Neural progenitor cell (in vitro differentiated cells): ENCODE measurements at regions not wholly inside any gene's neighbourhood (a gene's known extent, or its start where the extent isn't known, plus 50 kb on each side); places are given as distances from the start of the nearest gene placed in this dataset.
A peak's percentile ranks its signal among the peaks of the same experiment; 100 is the strongest.

ENCODE experiments used
- DNase-seq: peaks from one replicate; pipeline ENCODE4 v3.0.0-alpha.2; 2016; ENCODE audit warnings: low spot score
- H2AFZ ChIP-seq: fragments of 200-600 bp; sonication (generic); replicated peaks from 2 replicates; pipeline ENCODE4 v1.6.1; 2016; ENCODE audit warnings: antibody characterized with exemption
- H3F3A ChIP-seq: fragments of 200-600 bp; sonication (generic); 2 replicates; pipeline ENCODE4 v1.6.1; 2016; ENCODE audit warnings: antibody characterized with exemption, low read depth
- H3K27ac ChIP-seq: fragments of 200-600 bp; sonication (generic); 2 replicates; pipeline ENCODE4 v1.5.1; 2016; ENCODE audit warnings: mild to moderate bottlenecking
- H3K27me3 ChIP-seq: fragments of 200-600 bp; sonication (generic); 2 replicates; pipeline ENCODE4 v1.6.1; 2016; ENCODE audit warnings: mild to moderate bottlenecking, moderate library complexity
- H3K36me3 ChIP-seq: fragments of 200-600 bp; sonication (generic); 2 replicates; pipeline ENCODE4 v1.5.1; 2016
- H3K4me1 ChIP-seq: fragments of 200-600 bp; sonication (generic); 2 replicates; pipeline ENCODE4 v1.6.1; 2016; ENCODE audit warnings: mixed run types
- H3K4me2 ChIP-seq: fragments of 200-600 bp; sonication (generic); 2 replicates; pipeline ENCODE4 v1.6.1; 2016
- H3K4me3 ChIP-seq: fragments of 200-600 bp; sonication (generic); 2 replicates; pipeline ENCODE4 v1.5.1; 2016
- H3K79me2 ChIP-seq: fragments of 200-600 bp; sonication (generic); 2 replicates; pipeline ENCODE4 v1.6.1; 2016; ENCODE audit warnings: low read depth
- H3K9ac ChIP-seq: fragments of 200-600 bp; sonication (generic); 2 replicates; pipeline ENCODE4 v1.6.1; 2016
- H3K9me3 ChIP-seq: fragments of 200-600 bp; sonication (generic); 2 replicates; pipeline ENCODE4 v1.5.1; 2016; ENCODE audit warnings: low read depth
- H4K20me1 ChIP-seq: fragments of 200-600 bp; sonication (generic); 2 replicates; pipeline ENCODE4 v1.6.1; 2016; ENCODE audit warnings: low read depth
- H3K27ac Mint-ChIP-seq: 3 replicates; pipeline ENCODE4 v1.8.0; 2021; ENCODE audit warnings: mixed read lengths
- H3K27me3 Mint-ChIP-seq: 2 replicates; pipeline ENCODE4 v1.8.0; 2022; ENCODE audit warnings: low read depth, mild to moderate bottlenecking, inconsistent platforms, moderate library complexity, mixed read lengths; ENCODE audit not compliant: insufficient read depth
- H3K36me3 Mint-ChIP-seq: 3 replicates; pipeline ENCODE4 v1.8.0; 2021; ENCODE audit warnings: mixed read lengths
- H3K4me1 Mint-ChIP-seq: 3 replicates; pipeline ENCODE4 v1.8.0; 2021; ENCODE audit warnings: mixed read lengths
- H3K4me3 Mint-ChIP-seq: 3 replicates; pipeline ENCODE4 v1.8.0; 2021; ENCODE audit warnings: mild to moderate bottlenecking, moderate library complexity, mixed read lengths
- H3K9me3 Mint-ChIP-seq: 3 replicates; pipeline ENCODE4 v1.8.0; 2020; ENCODE audit warnings: mixed read lengths
- CTCF ChIP-seq: fragments of 200-600 bp; sonication (generic); IDR thresholded peaks from 2 replicates; pipeline ENCODE4 v1.5.1; 2017; ENCODE audit warnings: antibody characterized with exemption, mild to moderate bottlenecking
- EZH2 ChIP-seq: fragments of 200-600 bp; sonication (generic); IDR thresholded peaks from 2 replicates; pipeline ENCODE4 v1.6.1; 2017; ENCODE audit warnings: antibody characterized with exemption, mild to moderate bottlenecking, moderate library complexity
- EZH2phosphoT487 ChIP-seq: fragments of 200-600 bp; sonication (generic); IDR thresholded peaks from 2 replicates; pipeline ENCODE4 v1.6.1; 2017; ENCODE audit warnings: antibody characterized with exemption

- H3K4me1 Mint-ChIP-seq = peaks cover 22% of the 10 kb centered on the region
- Histone ChIP-seq H3K36me3 (no peaks in the 10 kb centered on the region), H3K4me2 (no peak overlapping the region), H3K9ac (no peak overlapping the region), H3K79me2 (no peaks in the 10 kb centered on the region), H3K27me3 (no peaks in the 10 kb centered on the region), H3K27ac (no peak overlapping the region), H3F3A (no peaks in the 10 kb centered on the region), H3K9me3 (no peaks in the 10 kb centered on the region), H2AFZ (no peak overlapping the region), H3K4me3 (no peak overlapping the region), H4K20me1 (no peaks in the 10 kb centered on the region), H3K4me1 (no peaks in the 10 kb centered on the region)
- no peak overlapping the region for H3K4me3 Mint-ChIP-seq
- TF ChIP-seq EZH2phosphoT487 = no peak
- TF ChIP-seq EZH2 = no peak
- TF ChIP-seq CTCF = no peak
- DNase-seq = no peak
- no peaks in the 10 kb centered on the region for H3K36me3 Mint-ChIP-seq
- H3K9me3 Mint-ChIP-seq = peaks cover 2% of the 10 kb centered on the region
- no peak overlapping the region for H3K27ac Mint-ChIP-seq
- no peaks in the 10 kb centered on the region for H3K27me3 Mint-ChIP-seq
These were observed 465.2 kb downstream of the VRK1 start for GRCh38 chr14:97262336-97262735.

- H3K4me1 ChIP-seq = no peaks in the 10 kb centered on the region
- no peaks in the 10 kb centered on the region for H3K36me3 Mint-ChIP-seq
- no peak overlapping the region for H3K27ac ChIP-seq
- H3K4me3 ChIP-seq = no peak overlapping the region
- H2AFZ ChIP-seq = no peak overlapping the region
- H3K79me2 ChIP-seq = no peaks in the 10 kb centered on the region
- TF ChIP-seq EZH2 (no peak), EZH2phosphoT487 (no peak), CTCF (no peak)
- DNase-seq = no peak
- H3K4me3 Mint-ChIP-seq = no peak overlapping the region
- no peaks in the 10 kb centered on the region for H3K27me3 ChIP-seq
- H3K9me3 ChIP-seq = no peaks in the 10 kb centered on the region
- H3K27me3 Mint-ChIP-seq = no peaks in the 10 kb centered on the region
- no peak overlapping the region for H3K9ac ChIP-seq
- H3K4me1 Mint-ChIP-seq = peaks cover 37% of the 10 kb centered on the region
- no peaks in the 10 kb centered on the region for H3F3A ChIP-seq
- peak overlapping the region; percentile 11 for H3K27ac Mint-ChIP-seq
- H3K36me3 ChIP-seq = no peaks in the 10 kb centered on the region
- no peaks in the 10 kb centered on the region for H4K20me1 ChIP-seq
- no peak overlapping the region for H3K4me2 ChIP-seq
- peaks cover 2% of the 10 kb centered on the region for H3K9me3 Mint-ChIP-seq
These were observed 467.5 kb downstream of the VRK1 start for GRCh38 chr14:97264516-97265230.

- Histone ChIP-seq H3K9me3 (no peaks in the 10 kb centered on the region), H3K36me3 (no peaks in the 10 kb centered on the region), H3K4me3 (no peak overlapping the region), H3K27me3 (no peaks in the 10 kb centered on the region), H3K27ac (no peak overlapping the region), H3K4me2 (no peak overlapping the region), H3K79me2 (no peaks in the 10 kb centered on the region), H3K4me1 (no peaks in the 10 kb centered on the region), H3K9ac (no peak overlapping the region), H4K20me1 (no peaks in the 10 kb centered on the region), H2AFZ (no peak overlapping the region), H3F3A (no peaks in the 10 kb centered on the region)
- Mint-ChIP-seq H3K27me3 (no peaks in the 10 kb centered on the region), H3K27ac (peak overlapping the region; percentile 16), H3K4me3 (no peak overlapping the region), H3K36me3 (no peaks in the 10 kb centered on the region), H3K4me1 (peaks cover 41% of the 10 kb centered on the region), H3K9me3 (peaks cover 2% of the 10 kb centered on the region)
- no peak for DNase-seq
- TF ChIP-seq CTCF (no peak), EZH2phosphoT487 (no peak), EZH2 (no peak)
These were observed 469.5 kb downstream of the VRK1 start for GRCh38 chr14:97266653-97267052.
